Fibroblast of the conjunctiva (primary cell): ENCODE measurements at regions not wholly inside any gene's neighbourhood (a gene's known extent, or its start where the extent isn't known, plus 50 kb on each side); places are given as distances from the start of the nearest gene placed in this dataset.
A peak's percentile ranks its signal among the peaks of the same experiment; 100 is the strongest.
"Not testable (repeated sequence)": the region's sequence is repeated elsewhere in the genome, so short reads cannot be mapped to it uniquely, and the experiment has no call there.

ENCODE experiments used
- DNase-seq: peaks from one replicate; pipeline ENCODE4 v3.0.0-alpha.2; 2010; ENCODE audit warnings: low read depth

GRCh38 chrX:45669715-45670340 is 469.2 kb upstream of the DIPK2B start:
- DNase-seq, result no peak

GRCh38 chrX:45668686-45669443 is 468.2 kb upstream of the DIPK2B start:
- DNase-seq, result peak; percentile 77

GRCh38 chrX:45667666-45668065 is 467.0 kb upstream of the DIPK2B start:
- no peak for DNase-seq

- no peak for DNase-seq
Measured at GRCh38 chrX:45664727-45665290, 464.1 kb upstream of the DIPK2B start.

GRCh38 chrX:45660477-45660876 is 459.8 kb upstream of the DIPK2B start:
- no peak for DNase-seq

- DNase-seq, result no peak
Measured at GRCh38 chrX:45633419-45633818, 432.7 kb upstream of the DIPK2B start.

- no peak for DNase-seq
Measured at GRCh38 chrX:45632506-45632905, 431.8 kb upstream of the DIPK2B start.

- DNase-seq, result no peak
Measured at GRCh38 chrX:45630078-45630477, 429.4 kb upstream of the DIPK2B start.

GRCh38 chrX:45628041-45628440 is 427.4 kb upstream of the DIPK2B start:
- no peak for DNase-seq

GRCh38 chrX:45623266-45623665 is 422.6 kb upstream of the DIPK2B start:
- peak; percentile 88 for DNase-seq

GRCh38 chrX:45622538-45622937 is 421.9 kb upstream of the DIPK2B start:
- peak; percentile 50 for DNase-seq

GRCh38 chrX:45622042-45622423 is 421.4 kb upstream of the DIPK2B start:
- DNase-seq, result no peak

GRCh38 chrX:45621376-45622041 is 420.8 kb upstream of the DIPK2B start:
- DNase-seq, result peak; percentile 34

- no peak for DNase-seq
Measured at GRCh38 chrX:45619290-45619689, 418.6 kb upstream of the DIPK2B start.

- DNase-seq, result not testable (repeated sequence)
Measured at GRCh38 chrX:45615591-45615990, 414.9 kb upstream of the DIPK2B start.

GRCh38 chrX:45614853-45615252 is 414.2 kb upstream of the DIPK2B start:
- DNase-seq, result no peak

GRCh38 chrX:45602151-45602550 is 401.5 kb upstream of the DIPK2B start:
- no peak for DNase-seq

GRCh38 chrX:45601052-45601451 is 400.4 kb upstream of the DIPK2B start:
- no peak for DNase-seq

- DNase-seq, result no peak
Measured at GRCh38 chrX:45598861-45599260, 398.2 kb upstream of the DIPK2B start.

GRCh38 chrX:45596188-45596808 is 395.6 kb upstream of the DIPK2B start:
- no peak for DNase-seq

- DNase-seq, result no peak
Measured at GRCh38 chrX:45592101-45592500, 391.4 kb upstream of the DIPK2B start.

GRCh38 chrX:45591650-45592049 is 391.0 kb upstream of the DIPK2B start:
- no peak for DNase-seq
